Karpas-422 (cell line): ENCODE measurements at regions not wholly inside any gene's neighbourhood (a gene's known extent, or its start where the extent isn't known, plus 50 kb on each side); places are given as distances from the start of the nearest gene placed in this dataset.
"Not testable (repeated sequence)": the region's sequence is repeated elsewhere in the genome, so short reads cannot be mapped to it uniquely, and the experiment has no call there.

Source experiments
- DNase-seq: peaks from one replicate; pipeline ENCODE4 v3.0.0-alpha.2; 2015
- H2AFZ ChIP-seq: fragments of 200-600 bp; sonication (generic); 2 replicates; pipeline ENCODE4 v1.6.1; 2014; ENCODE audit warnings: antibody characterized with exemption, low read length, mixed read lengths
- H3K27ac ChIP-seq: fragments of 200-600 bp; sonication (generic); 2 replicates; pipeline ENCODE4 v1.5.1; 2014; ENCODE audit warnings: mild to moderate bottlenecking, low read length, moderate library complexity
- H3K27me3 ChIP-seq: fragments of 200-600 bp; sonication (generic); 2 replicates; pipeline ENCODE4 v1.6.1; 2014; ENCODE audit warnings: low read length, mixed read lengths
- H3K36me3 ChIP-seq: fragments of 200-600 bp; sonication (generic); 2 replicates; pipeline ENCODE4 v1.6.1; 2014; ENCODE audit warnings: low read length, mixed read lengths; ENCODE audit not compliant: insufficient read depth
- H3K4me1 ChIP-seq: fragments of 200-600 bp; sonication (generic); 2 replicates; pipeline ENCODE4 v1.6.1; 2014; ENCODE audit warnings: mild to moderate bottlenecking, low read length, mixed read lengths
- H3K4me2 ChIP-seq: fragments of 200-600 bp; sonication (generic); 2 replicates; pipeline ENCODE4 v1.6.1; 2014; ENCODE audit warnings: low read length, low read depth, mild to moderate bottlenecking; ENCODE audit not compliant: poor library complexity, severe bottlenecking
- H3K4me3 ChIP-seq: fragments of 200-600 bp; sonication (generic); 2 replicates; pipeline ENCODE4 v1.5.1; 2014; ENCODE audit warnings: mild to moderate bottlenecking, antibody characterized with exemption, low read length, mixed read lengths
- H3K79me2 ChIP-seq: fragments of 200-600 bp; sonication (generic); 2 replicates; pipeline ENCODE4 v1.6.1; 2014; ENCODE audit warnings: mild to moderate bottlenecking, low read length, mixed read lengths
- H3K9ac ChIP-seq: fragments of 200-600 bp; sonication (generic); 2 replicates; pipeline ENCODE4 v1.6.0; 2014; ENCODE audit warnings: low read length
- H3K9me2 ChIP-seq: fragments of 200-600 bp; sonication (generic), shearing (Covaris generic); replicated peaks from 2 replicates; pipeline ENCODE4 v1.6.0; 2014; ENCODE audit warnings: mild to moderate bottlenecking, low read length, moderate library complexity; ENCODE audit not compliant: insufficient read depth
- H3K9me3 ChIP-seq: fragments of 300-700, 200-600 bp; sonication (generic); 2 replicates; pipeline ENCODE4 v1.6.1; 2014; ENCODE audit warnings: low read length, mixed read lengths
- H4K20me1 ChIP-seq: fragments of 200-600 bp; sonication (generic); 2 replicates; pipeline ENCODE4 v1.6.1; 2014; ENCODE audit warnings: mild to moderate bottlenecking, antibody characterized with exemption, low read length, low read depth; ENCODE audit not compliant: insufficient read depth

DNA sequence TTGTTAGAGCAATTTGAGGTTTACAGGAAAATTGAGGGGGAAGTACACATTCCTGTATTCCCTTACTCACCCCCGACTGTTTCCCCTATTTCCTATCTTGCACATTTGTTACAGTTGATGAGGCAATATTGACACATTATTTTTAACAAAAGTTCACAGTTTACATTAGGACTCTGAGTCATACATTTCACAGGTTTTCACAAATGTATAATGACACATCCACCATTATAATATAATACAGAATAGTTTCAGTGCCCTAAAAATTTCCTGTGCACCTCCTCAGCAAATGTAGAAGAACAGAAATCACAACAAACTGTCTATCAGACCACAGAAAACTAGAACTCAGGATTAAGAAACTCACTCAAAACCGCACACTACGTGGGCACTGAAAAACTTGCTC, 160.6 kb upstream of the RMP24 start:
- no peaks in the 10 kb centered on the region for H3K9me3 ChIP-seq
- H3K27ac ChIP-seq, result no peak overlapping the region

DNA sequence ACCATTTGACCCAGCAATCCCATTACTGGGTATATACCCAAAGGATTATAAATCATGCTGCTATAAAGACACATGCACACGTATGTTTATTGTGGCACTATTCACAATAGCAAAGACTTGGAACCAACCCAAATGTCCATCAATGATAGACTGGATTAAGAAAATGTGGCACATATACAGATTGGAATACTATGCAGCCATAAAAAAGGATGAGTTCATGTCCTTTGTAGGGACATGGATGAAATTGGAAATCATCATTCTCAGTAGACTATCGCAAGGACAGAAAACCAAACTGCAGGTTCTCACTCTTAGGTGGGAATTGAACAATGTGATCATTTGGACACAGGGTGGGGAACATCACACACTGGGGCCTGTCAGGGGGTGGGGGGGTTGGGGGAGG, 157.5 kb upstream of the RMP24 start:
- not testable (repeated sequence) for H3K79me2 ChIP-seq, H3K4me2 ChIP-seq, H3K27me3 ChIP-seq, H3K27ac ChIP-seq, H3K9ac ChIP-seq, DNase-seq, H4K20me1 ChIP-seq, H2AFZ ChIP-seq, H3K9me3 ChIP-seq, H3K9me2 ChIP-seq, H3K4me3 ChIP-seq, H3K36me3 ChIP-seq
- peaks cover 10% of the 10 kb centered on the region for H3K4me1 ChIP-seq

More for the DNA sequence above, 160.6 kb upstream of the RMP24 start:
- H3K27me3 ChIP-seq, result no peaks in the 10 kb centered on the region
- no peaks in the 10 kb centered on the region for H3K9me2 ChIP-seq
- H3K4me2 ChIP-seq, result no peak overlapping the region
- no peaks in the 10 kb centered on the region for H3K36me3 ChIP-seq
- no peak overlapping the region for H2AFZ ChIP-seq
- H3K4me3 ChIP-seq, result no peak overlapping the region
- no peaks in the 10 kb centered on the region for H4K20me1 ChIP-seq
- no peaks in the 10 kb centered on the region for H3K79me2 ChIP-seq
- DNase-seq, result no peak
- no peak overlapping the region for H3K9ac ChIP-seq
- H3K4me1 ChIP-seq, result peaks cover 33% of the 10 kb centered on the region

DNA sequence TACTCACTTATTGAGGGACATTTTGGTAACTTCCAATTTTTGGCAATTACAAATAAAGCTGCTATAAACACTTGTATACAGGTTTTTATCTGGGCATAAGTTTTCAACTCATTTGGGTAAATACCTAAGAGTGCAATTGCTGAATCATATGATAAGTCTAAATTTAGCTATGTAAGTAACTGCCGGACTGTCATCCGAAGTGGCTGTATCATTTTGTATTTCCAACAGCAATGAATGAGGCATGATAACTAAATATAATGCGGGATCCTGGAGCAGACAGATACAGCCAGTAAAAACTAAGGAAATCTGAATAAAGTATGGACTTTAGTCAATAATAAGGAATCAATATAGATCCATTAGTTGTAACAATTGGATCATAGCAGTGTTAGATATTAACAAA, 156.5 kb upstream of the RMP24 start:
- H3K27me3 ChIP-seq, result no peaks in the 10 kb centered on the region
- no peaks in the 10 kb centered on the region for H4K20me1 ChIP-seq
- H3K4me1 ChIP-seq, result peaks cover 3% of the 10 kb centered on the region; the same call in 1 of the 2 replicates
- DNase-seq, result no peak
- no peak overlapping the region for H3K27ac ChIP-seq
- no peak overlapping the region for H3K4me2 ChIP-seq
- no peaks in the 10 kb centered on the region for H3K79me2 ChIP-seq
- no peak overlapping the region for H2AFZ ChIP-seq
- H3K9ac ChIP-seq, result no peak overlapping the region
- no peak overlapping the region for H3K4me3 ChIP-seq
- no peaks in the 10 kb centered on the region for H3K36me3 ChIP-seq
- H3K9me2 ChIP-seq, result no peaks in the 10 kb centered on the region
- no peaks in the 10 kb centered on the region for H3K9me3 ChIP-seq

DNA sequence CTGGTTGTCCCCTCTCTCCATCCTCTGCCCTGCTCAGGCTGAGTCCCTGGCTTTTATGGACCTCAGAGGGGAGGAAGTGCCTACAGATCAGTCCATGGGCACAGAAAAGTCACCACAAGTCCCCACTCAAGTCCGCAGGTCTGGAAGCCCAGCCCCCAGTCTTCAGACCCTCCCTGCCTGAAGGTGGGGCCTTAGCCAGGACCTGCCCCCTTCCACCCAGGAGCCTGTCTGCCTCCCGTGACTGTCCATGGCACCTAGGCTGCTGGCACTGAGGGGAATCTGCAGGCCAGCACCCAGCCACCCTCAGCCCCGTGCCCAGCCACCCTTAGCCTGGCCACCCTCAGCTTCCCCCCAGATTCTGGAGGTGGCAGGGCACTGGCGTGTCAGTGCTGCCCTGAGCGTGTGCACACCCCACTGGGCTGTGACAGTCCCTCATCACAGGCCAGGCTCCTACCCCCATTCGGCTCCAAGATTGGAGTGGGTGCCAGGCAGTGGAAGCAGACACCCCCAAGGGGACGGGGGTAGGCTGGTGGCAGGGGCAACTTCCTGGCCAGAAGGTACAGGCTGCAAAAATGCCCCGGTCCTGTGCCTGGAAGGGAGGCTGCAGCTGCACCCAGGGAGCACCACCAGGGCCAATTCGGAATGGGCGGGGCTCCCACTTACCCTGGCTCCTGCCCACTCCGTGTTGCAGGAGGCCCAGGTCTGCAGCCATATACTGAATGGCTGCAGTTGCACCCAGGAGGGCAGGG, 154.7 kb upstream of the RMP24 start:
- no peaks in the 10 kb centered on the region for H3K9me2 ChIP-seq
- no peaks in the 10 kb centered on the region for H3K36me3 ChIP-seq
- H3K79me2 ChIP-seq, result no peaks in the 10 kb centered on the region
- no peaks in the 10 kb centered on the region for H3K9me3 ChIP-seq
- H3K27me3 ChIP-seq, result no peaks in the 10 kb centered on the region
- no peaks in the 10 kb centered on the region for H4K20me1 ChIP-seq
- H3K9ac ChIP-seq, result no peak overlapping the region
- no peak overlapping the region for H3K4me3 ChIP-seq
- H3K4me2 ChIP-seq, result no peak overlapping the region
- no peak overlapping the region for H3K27ac ChIP-seq
- peaks cover 3% of the 10 kb centered on the region; the same call in 1 of the 2 replicates for H3K4me1 ChIP-seq
- H2AFZ ChIP-seq, result peak overlapping the region; percentile 66; the same call in 1 of the 2 replicates
- no peak for DNase-seq

DNA sequence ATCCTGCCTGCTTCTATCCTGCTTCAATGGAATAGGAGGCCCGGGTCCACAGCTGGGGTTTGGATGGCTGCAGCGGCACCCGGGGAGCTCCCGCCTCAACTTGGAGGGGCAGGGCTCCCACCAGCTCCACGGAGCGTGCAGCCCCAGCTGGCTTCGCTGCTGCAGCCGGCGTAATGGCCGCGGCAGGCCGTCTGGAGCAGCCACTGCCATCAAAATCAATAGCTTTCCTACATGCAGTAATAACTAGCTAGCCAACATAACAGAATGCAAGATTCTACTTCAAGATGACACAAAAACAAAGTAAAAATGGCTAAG, 154.2 kb upstream of the RMP24 start:
- H4K20me1 ChIP-seq, result no peaks in the 10 kb centered on the region
- H2AFZ ChIP-seq, result no peak overlapping the region
- peaks cover 3% of the 10 kb centered on the region; the same call in 1 of the 2 replicates for H3K4me1 ChIP-seq
- no peaks in the 10 kb centered on the region for H3K79me2 ChIP-seq
- no peak overlapping the region for H3K4me2 ChIP-seq
- no peaks in the 10 kb centered on the region for H3K9me2 ChIP-seq
- H3K4me3 ChIP-seq, result no peak overlapping the region
- H3K27me3 ChIP-seq, result no peaks in the 10 kb centered on the region
- H3K27ac ChIP-seq, result no peak overlapping the region
- no peaks in the 10 kb centered on the region for H3K36me3 ChIP-seq
- no peak for DNase-seq
- no peak overlapping the region for H3K9ac ChIP-seq
- H3K9me3 ChIP-seq, result no peaks in the 10 kb centered on the region

GRCh38 chr18:35822413-35822812, 150.1 kb upstream of the RMP24 start:
- H3K9ac ChIP-seq, result no peak overlapping the region
- no peaks in the 10 kb centered on the region for H3K79me2 ChIP-seq
- H3K27ac ChIP-seq, result no peak overlapping the region
- H3K9me3 ChIP-seq, result no peaks in the 10 kb centered on the region
- peaks cover 16% of the 10 kb centered on the region for H3K4me1 ChIP-seq
- no peak overlapping the region for H3K4me3 ChIP-seq
- H3K4me2 ChIP-seq, result no peak overlapping the region
- H3K9me2 ChIP-seq, result no peaks in the 10 kb centered on the region
- DNase-seq, result no peak
- no peak overlapping the region for H2AFZ ChIP-seq
- no peaks in the 10 kb centered on the region for H3K27me3 ChIP-seq
- no peaks in the 10 kb centered on the region for H3K36me3 ChIP-seq
- no peaks in the 10 kb centered on the region for H4K20me1 ChIP-seq

DNA sequence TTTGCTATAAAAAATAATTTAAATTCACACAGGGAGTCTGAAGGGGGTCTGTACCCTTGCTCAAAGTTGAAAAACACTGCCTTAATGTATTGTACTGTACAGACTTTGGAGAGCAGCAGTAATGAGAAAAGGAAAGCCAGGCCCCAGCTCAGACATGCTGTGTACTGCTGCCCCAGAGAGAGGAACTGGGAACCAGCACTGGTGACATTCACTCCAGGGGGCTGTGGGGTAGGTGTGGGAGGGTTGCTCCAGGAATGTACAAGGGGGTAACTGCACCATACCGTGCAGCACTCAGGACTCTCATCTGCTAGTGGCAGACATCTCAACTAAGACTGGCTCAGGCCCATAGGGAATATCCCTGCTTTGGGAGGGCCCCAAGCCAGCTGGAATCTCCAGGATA, 146.0 kb upstream of the RMP24 start:
- H3K27ac ChIP-seq, result no peak overlapping the region
- no peak for DNase-seq

DNA sequence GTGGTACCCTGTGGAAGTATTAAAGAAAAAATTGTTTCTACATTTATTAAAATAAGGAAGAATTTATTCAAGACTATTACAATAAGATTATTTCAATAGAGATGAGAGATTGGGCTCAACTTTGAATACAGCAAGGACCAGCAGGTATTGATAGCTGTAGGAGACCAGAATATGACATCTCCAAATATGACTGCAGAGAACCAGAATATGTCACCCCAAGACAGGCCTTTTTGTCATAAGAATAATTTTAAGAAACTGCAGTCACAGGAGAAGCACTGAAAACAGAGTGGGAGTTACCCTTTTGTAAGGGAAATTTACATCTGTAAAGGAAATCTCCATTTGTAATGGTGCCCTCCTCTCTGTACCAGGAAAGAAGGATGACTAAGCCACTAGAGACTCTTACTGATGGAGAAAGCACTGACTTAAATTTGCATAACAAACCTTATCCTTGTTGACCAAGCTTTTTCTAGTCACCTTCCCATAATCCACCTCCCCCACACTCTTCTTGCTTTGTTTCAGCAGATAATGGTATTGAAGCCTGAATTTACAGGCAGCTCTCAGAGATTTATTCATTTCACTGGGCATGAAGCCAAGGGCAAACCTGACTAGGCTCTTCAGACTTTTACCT, 145.1 kb upstream of the RMP24 start:
- H3K27ac ChIP-seq, result no peak overlapping the region
- DNase-seq, result no peak
- H2AFZ ChIP-seq, result no peak overlapping the region
- no peaks in the 10 kb centered on the region for H3K9me2 ChIP-seq
- H3K4me1 ChIP-seq, result peaks cover 31% of the 10 kb centered on the region
- no peaks in the 10 kb centered on the region for H3K79me2 ChIP-seq
- peaks cover 4% of the 10 kb centered on the region; the same call in 1 of the 2 replicates for H3K9me3 ChIP-seq
- H3K27me3 ChIP-seq, result no peaks in the 10 kb centered on the region
- no peak overlapping the region for H3K4me3 ChIP-seq
- H3K36me3 ChIP-seq, result no peaks in the 10 kb centered on the region; the same call in 1 of the 2 replicates
- no peak overlapping the region for H3K9ac ChIP-seq
- H4K20me1 ChIP-seq, result no peaks in the 10 kb centered on the region
- no peak overlapping the region for H3K4me2 ChIP-seq

More for the DNA sequence above, 146.0 kb upstream of the RMP24 start:
- H3K9ac ChIP-seq, result no peak overlapping the region
- no peaks in the 10 kb centered on the region for H3K9me2 ChIP-seq
- no peak overlapping the region for H3K4me3 ChIP-seq
- H3K9me3 ChIP-seq, result no peaks in the 10 kb centered on the region
- H2AFZ ChIP-seq, result peak overlapping the region; percentile 80; the same call in 1 of the 2 replicates
- H3K4me2 ChIP-seq, result no peak overlapping the region
- no peaks in the 10 kb centered on the region; the same call in 1 of the 2 replicates for H3K36me3 ChIP-seq
- H3K79me2 ChIP-seq, result no peaks in the 10 kb centered on the region
- H3K27me3 ChIP-seq, result no peaks in the 10 kb centered on the region
- peaks cover 22% of the 10 kb centered on the region for H3K4me1 ChIP-seq
- H4K20me1 ChIP-seq, result no peaks in the 10 kb centered on the region
